Keratinocyte (primary cell): ENCODE measurements at regions not wholly inside any gene's neighbourhood (a gene's known extent, or its start where the extent isn't known, plus 50 kb on each side); places are given as distances from the start of the nearest gene placed in this dataset.

Source experiments
- CTCF ChIP-seq, 3 experiments: IDR thresholded peaks in 1 of 3; conservative IDR thresholded peaks in 1 of 3; optimal IDR thresholded peaks in 1 of 3; 2 replicates in 2 of 3; 3 replicates in 1 of 3; pipeline versions ENCODE3 to v1.5.1; 2011; ENCODE audit warnings: low read length in 3 of 3, mild to moderate bottlenecking in 3 of 3, moderate library complexity in 2 of 3, control low read depth in 1 of 3, inconsistent platforms in 1 of 3; ENCODE audit not compliant: insufficient read depth in 2 of 3; ENCODE audit errors: extremely low read depth in 1 of 3
- EZH2 ChIP-seq: IDR thresholded peaks from one replicate; pipeline ENCODE4 v1.6.1; 2012; ENCODE audit warnings: inconsistent platforms, mild to moderate bottlenecking, low read length, moderate library complexity

DNA sequence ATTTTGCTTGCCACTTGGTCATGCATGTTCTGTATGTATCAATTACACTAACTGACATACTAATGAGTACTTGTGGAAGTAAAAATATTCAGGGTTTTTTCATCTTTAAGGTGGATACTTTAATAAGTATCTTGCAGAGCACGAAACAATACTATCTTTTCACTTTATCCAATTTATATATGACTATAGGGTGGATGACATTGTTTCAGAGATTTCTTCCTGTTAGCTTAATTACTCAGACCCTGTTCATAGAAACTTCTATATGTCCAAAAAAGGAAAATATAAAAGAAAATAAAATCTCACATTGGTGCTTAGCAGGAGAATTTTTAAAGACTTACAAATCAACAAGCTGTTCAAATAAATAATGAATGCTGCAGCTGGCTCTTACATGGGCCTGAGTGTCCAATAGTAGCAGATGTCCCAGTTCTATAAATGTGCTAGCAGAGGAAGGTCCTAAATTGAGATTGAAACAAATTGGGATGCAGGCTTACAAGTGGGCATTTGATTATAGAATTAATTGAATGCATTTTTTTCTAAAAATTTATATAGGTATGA is 91.5 kb upstream of the THSD7A start:
- TF ChIP-seq CTCF (optimal IDR thresholded peaks at IDR 0.05 in 1 of 3, IDR thresholded peaks at IDR 0.05 in 1 of 3, conservative IDR thresholded peaks at IDR 0.05 in 1 of 3; ENCODE audit: extremely low read depth in 1 of 3, insufficient read depth in 2 of 3, low read length in 3 of 3) (no peak), EZH2 (no peak)
